NCI-H1436 treated with DMSO at 0.1 percent for 48 hours (cell line): ENCODE measurements at regions not wholly inside any gene's neighbourhood (a gene's known extent, or its start where the extent isn't known, plus 50 kb on each side); places are given as distances from the start of the nearest gene placed in this dataset.
"Not testable (repeated sequence)": the region's sequence is repeated elsewhere in the genome, so short reads cannot be mapped to it uniquely, and the experiment has no call there.

ENCODE experiments used
- DNase-seq: peaks from one replicate; lab custom pipeline; 2025; lab: John Stamatoyannopoulos, UW

GRCh38 chr2:67872481-67872880 lies 190.3 kb downstream of the C1D start:
- DNase-seq: no peak

GRCh38 chr2:67873916-67874315 lies 188.9 kb downstream of the C1D start:
- DNase-seq: no peak

GRCh38 chr2:67876176-67876575 lies 186.6 kb downstream of the C1D start:
- DNase-seq: no peak

GRCh38 chr2:67877301-67877700 lies 185.5 kb downstream of the C1D start:
- no peak for DNase-seq

- no peak for DNase-seq
These were observed 184.1 kb downstream of the C1D start for GRCh38 chr2:67878743-67879142.

- DNase-seq: no peak
These were observed 183.1 kb downstream of the C1D start for GRCh38 chr2:67879586-67880290.

GRCh38 chr2:67880291-67880761 lies 182.5 kb downstream of the C1D start:
- no peak for DNase-seq

GRCh38 chr2:67881816-67882215 lies 181.0 kb downstream of the C1D start:
- DNase-seq: no peak

GRCh38 chr2:67883316-67884087 lies 179.3 kb downstream of the C1D start:
- no peak for DNase-seq

GRCh38 chr2:67888351-67889005 lies 174.3 kb downstream of the C1D start:
- DNase-seq: no peak

GRCh38 chr2:67889056-67889455 lies 173.7 kb downstream of the C1D start:
- DNase-seq: no peak

- DNase-seq: no peak
These were observed 171.2 kb downstream of the C1D start for GRCh38 chr2:67891642-67892041.

GRCh38 chr2:67892339-67892846 lies 170.4 kb downstream of the C1D start:
- no peak for DNase-seq

- no peak for DNase-seq
These were observed 167.4 kb downstream of the C1D start for GRCh38 chr2:67895227-67895941.

GRCh38 chr2:67896076-67896475 lies 166.7 kb downstream of the C1D start:
- DNase-seq: no peak

- DNase-seq: no peak
These were observed 166.3 kb downstream of the C1D start for GRCh38 chr2:67896476-67896875.

GRCh38 chr2:67898595-67898994 lies 164.2 kb downstream of the C1D start:
- DNase-seq: no peak

- DNase-seq: no peak
These were observed 163.6 kb downstream of the C1D start for GRCh38 chr2:67899187-67899586.

GRCh38 chr2:67900826-67901225 lies 162.0 kb downstream of the C1D start:
- DNase-seq: no peak

- no peak for DNase-seq
These were observed 158.2 kb downstream of the C1D start for GRCh38 chr2:67904566-67904965.

GRCh38 chr2:67904966-67905365 lies 157.8 kb downstream of the C1D start:
- DNase-seq: no peak

- DNase-seq: not testable (repeated sequence)
These were observed 156.3 kb downstream of the C1D start for GRCh38 chr2:67906547-67906946.
